Aorta (tissue), 5 donors: ENCODE measurements at regions not wholly inside any gene's neighbourhood (a gene's known extent, or its start where the extent isn't known, plus 50 kb on each side); places are given as distances from the start of the nearest gene placed in this dataset.

Source experiments
- ATAC-seq: fragments of 200-7000 bp; cut with Tn5 transposase; one replicate; pipeline ENCODE4 v1.9.1; 2022; ENCODE audit warnings: moderate library complexity; ENCODE audit not compliant: low FRiP score
- DNase-seq, 2 donors: peaks; one replicate each; pipeline ENCODE4 v3.0.0-alpha.2; 2020
- H3K27ac ChIP-seq, 2 donors: one replicate each; pipeline ENCODE4 v1.5.1; 2013; ENCODE audit warnings: low read length in 2 of 2, mild to moderate bottlenecking in 2 of 2, moderate library complexity in 2 of 2, control low read depth in 1 of 2, inconsistent platforms in 1 of 2, low read depth in 1 of 2
- H3K27me3 ChIP-seq, 2 donors: one replicate each; pipeline ENCODE4 v1.6.1; 2013; ENCODE audit warnings: control low read depth in 1 of 2, low read length in 1 of 2, mild to moderate bottlenecking in 1 of 2, moderate library complexity in 1 of 2; ENCODE audit not compliant: insufficient read depth in 2 of 2, control insufficient read depth in 1 of 2
- H3K36me3 ChIP-seq, 2 donors: one replicate each; pipeline ENCODE4 v1.6.1; 2013; ENCODE audit warnings: control low read depth in 1 of 2, low read length in 1 of 2, mild to moderate bottlenecking in 1 of 2; ENCODE audit not compliant: insufficient read depth in 2 of 2, control insufficient read depth in 1 of 2
- H3K4me1 ChIP-seq, 2 donors: one replicate each; pipeline ENCODE4 v1.6.1; 2013; ENCODE audit warnings: low read length in 2 of 2, control low read depth in 1 of 2, mild to moderate bottlenecking in 1 of 2, moderate library complexity in 1 of 2; ENCODE audit not compliant: insufficient read depth in 2 of 2, control insufficient read depth in 1 of 2
- H3K4me3 ChIP-seq, 2 donors: one replicate each; pipeline ENCODE4 v1.5.1; 2013; ENCODE audit warnings: low read length in 2 of 2, control low read depth in 1 of 2, mild to moderate bottlenecking in 1 of 2
- H3K9me3 ChIP-seq: one replicate; pipeline ENCODE4 v1.6.1; 2013; ENCODE audit warnings: mild to moderate bottlenecking, low read length; ENCODE audit not compliant: control insufficient read depth
- WGBS, 2 donors: extraction: QIAGEN DNeasy Blood & Tissue Kit; methylation state at CpG; one replicate each; pipeline ENCODE4 v1.1.7; 2013; 5-methylcytosine and 5-hydroxymethylcytosine counted together
- intact Hi-C, 2 donors: fragments of 100-400 bp; cut with DNase I; formaldehyde crosslinking; loops; one replicate each; pipeline versions ENCODE4 v1.14.2 to v1.15.0; 2022
- donor health status: healthy with polysubstance abuse.
- donor health status: Bipolar disorder and iron deficiency.
- donor health status: DM: no; HTN: no; CAD: no.
- donor health status: DM: no; HTN: no; CAD: no.
- donor health status: DM: yes; HTN: yes; CAD: no.

DNA sequence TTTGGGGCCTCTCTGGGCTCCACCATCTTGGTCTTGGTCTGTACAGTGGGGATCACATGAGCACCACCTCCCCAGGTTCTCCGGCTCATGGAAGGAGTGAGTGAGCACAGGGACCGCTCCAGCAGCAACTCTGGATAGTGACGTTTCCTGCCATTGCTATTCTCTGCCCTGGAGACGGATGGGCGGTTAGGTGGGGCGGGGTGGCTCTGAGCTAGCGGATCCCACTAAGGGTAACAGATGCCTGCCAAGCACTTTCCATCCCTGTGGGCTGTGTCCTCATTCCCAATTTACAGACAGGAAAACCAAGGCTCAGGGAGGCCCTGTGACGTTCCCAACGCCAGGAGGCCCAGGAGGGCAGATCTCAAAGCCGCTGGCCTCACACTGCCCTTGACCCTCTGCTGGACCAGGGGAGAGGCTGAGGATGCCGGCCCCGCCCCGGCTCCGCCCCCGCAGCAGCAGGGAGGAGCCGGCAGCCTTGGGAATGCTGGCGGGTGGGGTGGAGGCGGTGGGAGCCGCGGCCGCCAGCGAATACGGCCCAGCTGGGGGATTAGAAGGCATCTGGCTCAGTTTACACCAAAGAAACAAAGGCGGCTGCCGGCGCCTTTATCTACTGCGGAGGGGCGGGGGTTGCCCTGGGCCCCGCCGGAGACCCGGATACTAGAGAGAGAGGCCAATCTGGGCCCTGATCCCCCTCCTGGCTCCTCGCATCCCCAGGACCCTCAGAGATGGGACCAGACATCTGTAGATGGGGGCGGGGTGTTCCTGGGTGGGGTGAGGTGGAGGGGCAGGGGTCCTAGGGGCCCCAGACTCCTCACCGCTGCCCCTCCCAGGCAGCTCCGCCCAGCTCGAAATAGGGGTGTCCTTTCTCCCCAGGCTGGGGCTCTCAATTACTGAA lies 122.3 kb upstream of the CIBAR2 start:
- Histone ChIP-seq H3K9me3 (no peaks in the 10 kb centered on the region), H3K4me1 (no peaks in the 10 kb centered on the region), H3K27ac (no peak overlapping the region), H3K27me3 (no peaks in the 10 kb centered on the region), H3K36me3 (no peaks in the 10 kb centered on the region), H3K4me3 (no peak overlapping the region)
- intact Hi-C loops, result loop anchor here in 1 of 2 donors (5.0 kb wide), 2 partner anchors 72 to 97 kb away; no protein-coding TSS in a partner anchor
- 27 to 31% methylated on average over 28 to 36 of the region's 36 CpGs for WGBS, 2 donors
- peak; percentile 81 to 91 for DNase-seq
- peak; percentile 73 for ATAC-seq

- Histone ChIP-seq H3K9me3 (no peaks in the 10 kb centered on the region), H3K4me1 (no peaks in the 10 kb centered on the region), H3K4me3 (peak overlapping the region; percentile 17 to 20), H3K27me3 (no peaks in the 10 kb centered on the region), H3K27ac (no peak overlapping the region), H3K36me3 (no peaks in the 10 kb centered on the region)
- 21 to 22% methylated on average over 20 of the region's 20 CpGs for WGBS, 2 donors
- ATAC-seq (peak; percentile 34), DNase-seq (peak; percentile 71 to 85)
- intact Hi-C loops, result loop anchor here in 1 of 2 donors (5.0 kb wide), 2 partner anchors 74 to 99 kb away; no protein-coding TSS in a partner anchor
These were observed 123.9 kb upstream of the CIBAR2 start for GRCh38 chr16:85235991-85236817.

DNA sequence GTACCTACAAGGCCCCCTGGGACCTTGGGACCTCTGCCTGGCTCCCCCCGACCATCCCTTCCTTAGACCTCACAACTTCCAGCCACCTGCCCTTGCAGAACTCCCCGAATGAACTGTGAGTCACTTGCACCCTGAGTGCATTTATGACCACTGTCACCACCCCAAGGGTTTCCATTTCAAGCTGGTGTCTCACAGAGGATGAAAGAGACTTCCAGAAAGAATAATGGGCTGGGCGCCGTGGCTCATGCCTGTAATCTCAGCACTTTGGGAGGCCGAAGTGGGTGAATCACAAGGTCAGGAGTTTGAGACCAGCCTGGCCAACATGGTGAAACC lies 124.5 kb upstream of the CIBAR2 start:
- DNase-seq (no peak), ATAC-seq (no peak)
- WGBS, 2 donors, result 87 to 88% methylated on average over 5 of the region's 5 CpGs
- Histone ChIP-seq H3K27ac (no peak overlapping the region), H3K36me3 (no peaks in the 10 kb centered on the region), H3K4me3 (no peak overlapping the region), H3K27me3 (no peaks in the 10 kb centered on the region), H3K4me1 (no peaks in the 10 kb centered on the region), H3K9me3 (no peaks in the 10 kb centered on the region)
- intact Hi-C loops, result loop anchor here in 1 of 2 donors (5.0 kb wide), 2 partner anchors 74 to 99 kb away; no protein-coding TSS in a partner anchor

DNA sequence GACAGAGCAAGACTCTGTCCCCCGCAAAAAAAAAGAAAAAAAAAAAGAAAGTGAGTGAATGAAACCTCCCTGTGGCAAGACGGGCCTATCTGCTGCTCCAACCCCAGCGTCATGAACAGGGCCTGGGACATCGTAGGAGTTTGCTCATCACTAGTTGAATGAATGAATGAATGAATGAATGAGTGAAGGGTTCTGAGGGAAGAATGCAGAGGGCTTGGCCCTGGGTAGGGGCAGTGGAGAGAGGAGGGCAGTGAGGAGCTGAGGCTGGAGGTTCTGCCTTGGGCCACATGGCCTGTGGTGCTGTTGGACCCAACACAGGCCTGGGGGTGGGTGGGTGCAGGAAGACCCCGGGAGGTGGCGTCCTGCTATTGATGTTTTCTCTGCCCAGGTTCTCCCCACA lies 125.5 kb upstream of the CIBAR2 start:
- intact Hi-C loops, result loop anchor here in 1 of 2 donors (5.0 kb wide), 2 partner anchors 76 to 101 kb away; no protein-coding TSS in a partner anchor

DNA sequence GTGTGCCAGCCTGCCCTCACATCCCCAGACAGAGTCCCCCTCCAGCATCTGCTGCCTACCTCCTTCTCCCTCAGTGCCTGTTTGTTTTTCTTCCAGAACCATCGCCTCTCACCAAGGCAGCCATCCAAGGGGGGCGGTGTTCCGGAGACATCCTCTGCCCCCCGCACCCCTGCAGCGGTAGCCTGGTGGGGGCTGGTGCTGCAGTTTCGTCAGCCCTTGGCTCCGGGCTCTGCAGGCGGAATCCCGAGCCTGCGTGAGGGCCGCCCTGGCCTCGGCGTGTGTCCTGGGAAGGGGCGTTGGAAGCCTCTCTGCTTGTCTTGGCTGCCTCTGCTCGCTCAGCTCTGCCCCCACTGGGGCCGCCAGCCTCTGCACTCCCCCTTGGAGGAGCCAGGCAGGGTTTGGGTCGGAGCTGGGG lies 126.0 kb upstream of the CIBAR2 start:
- H3K36me3 ChIP-seq, result no peaks in the 10 kb centered on the region
- no peaks in the 10 kb centered on the region for H3K9me3 ChIP-seq
- H3K4me1 ChIP-seq, result no peaks in the 10 kb centered on the region
- no peak overlapping the region for H3K27ac ChIP-seq
- 5 to 6% methylated on average over 16 to 17 of the region's 17 CpGs for WGBS, 2 donors
- ATAC-seq (peak; percentile 77), DNase-seq (peak; percentile 92 to 94)
- intact Hi-C loops, result loop anchor here in 1 of 2 donors (5.0 kb wide), 2 partner anchors 76 to 101 kb away; no protein-coding TSS in a partner anchor
- H3K27me3 ChIP-seq, result no peaks in the 10 kb centered on the region
- H3K4me3 ChIP-seq, result no peak overlapping the region

More for the DNA sequence above, 125.5 kb upstream of the CIBAR2 start:
- Histone ChIP-seq H3K27ac (no peak overlapping the region), H3K4me1 (no peaks in the 10 kb centered on the region), H3K27me3 (no peaks in the 10 kb centered on the region), H3K4me3 (no peak overlapping the region), H3K9me3 (no peaks in the 10 kb centered on the region), H3K36me3 (no peaks in the 10 kb centered on the region)
- DNase-seq (no peak), ATAC-seq (no peak)
- WGBS, 2 donors, result 57 to 60% methylated on average over 6 of the region's 6 CpGs

DNA sequence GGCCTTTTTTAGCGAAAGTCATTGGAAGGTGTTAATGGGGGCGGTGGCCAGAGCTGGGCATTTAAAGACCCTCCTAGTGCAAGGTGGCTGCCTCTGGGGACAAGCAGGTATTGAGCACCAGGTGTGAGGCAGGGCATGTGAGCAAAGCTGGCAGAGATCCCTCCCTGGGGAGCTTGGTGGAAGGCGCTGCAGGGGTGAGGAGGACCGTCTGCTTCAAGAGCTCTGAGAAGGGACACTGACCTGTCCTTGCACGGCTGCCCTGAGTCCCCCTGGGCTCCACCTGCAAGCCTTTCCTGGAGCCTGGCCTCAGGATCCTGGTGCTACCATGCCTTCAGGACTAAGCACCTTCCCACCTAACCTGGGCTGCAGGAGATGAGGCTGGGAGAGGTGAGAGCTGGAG lies 127.0 kb upstream of the CIBAR2 start:
- H3K27me3 ChIP-seq, result no peaks in the 10 kb centered on the region
- DNase-seq (no peak), ATAC-seq (no peak)
- H3K27ac ChIP-seq, result no peak overlapping the region
- WGBS, 2 donors, result 92 to 93% methylated on average over 5 of the region's 5 CpGs
- H3K9me3 ChIP-seq, result no peaks in the 10 kb centered on the region
- no peaks in the 10 kb centered on the region for H3K36me3 ChIP-seq
- intact Hi-C loops, result loop anchor here in 1 of 2 donors (5.0 kb wide), 2 partner anchors 77 to 102 kb away; no protein-coding TSS in a partner anchor
- no peaks in the 10 kb centered on the region for H3K4me1 ChIP-seq
- no peak overlapping the region for H3K4me3 ChIP-seq

GRCh38 chr16:85239871-85240270 lies 127.6 kb upstream of the CIBAR2 start:
- Histone ChIP-seq H3K27me3 (no peaks in the 10 kb centered on the region), H3K36me3 (no peaks in the 10 kb centered on the region), H3K4me3 (no peak overlapping the region), H3K9me3 (no peaks in the 10 kb centered on the region), H3K27ac (no peak overlapping the region), H3K4me1 (no peaks in the 10 kb centered on the region)
- intact Hi-C loops, result loop anchor here in 1 of 2 donors (5.0 kb wide), 2 partner anchors 78 to 103 kb away; no protein-coding TSS in a partner anchor
- ATAC-seq (no peak), DNase-seq (no peak)
- 81 to 83% methylated on average over 8 of the region's 8 CpGs for WGBS, 2 donors

- DNase-seq (no peak), ATAC-seq (no peak)
- H3K9me3 ChIP-seq, result no peaks in the 10 kb centered on the region
- H3K4me3 ChIP-seq, result no peak overlapping the region
- intact Hi-C loops, result no loop called here
- H3K27ac ChIP-seq, result no peak overlapping the region
- H3K36me3 ChIP-seq, result no peaks in the 10 kb centered on the region
- H3K27me3 ChIP-seq, result no peaks in the 10 kb centered on the region
- 86 to 94% methylated on average over 18 of the region's 18 CpGs for WGBS, 2 donors
- no peaks in the 10 kb centered on the region for H3K4me1 ChIP-seq
These were observed 129.0 kb upstream of the CIBAR2 start for GRCh38 chr16:85240982-85241924.
